OCI-LY3 (cell line): ENCODE measurements at regions not wholly inside any gene's neighbourhood (a gene's known extent, or its start where the extent isn't known, plus 50 kb on each side); places are given as distances from the start of the nearest gene placed in this dataset.

ENCODE experiments used
- H2AFZ ChIP-seq: fragments of 200-600, 300-600 bp; shearing (Covaris generic); 2 replicates; pipeline ENCODE4 v1.6.0; 2014; ENCODE audit warnings: antibody characterized with exemption, low read depth, low read length
- H3K27ac ChIP-seq: fragments of 200-600, 300-600 bp; sonication (generic); 2 replicates; pipeline ENCODE4 v1.5.1; 2014; ENCODE audit warnings: mild to moderate bottlenecking, low read length, moderate library complexity, mixed read lengths
- H3K27me3 ChIP-seq: fragments of 200-600, 300-600 bp; sonication (generic); 2 replicates; pipeline ENCODE4 v1.6.1; 2014; ENCODE audit warnings: low read depth, low read length, mixed read lengths
- H3K36me3 ChIP-seq: fragments of 200-600, 300-600 bp; sonication (generic); replicated peaks from 2 replicates; pipeline ENCODE3; 2014; ENCODE audit warnings: low read depth, low read length, mixed read lengths
- H3K4me1 ChIP-seq: fragments of 300-600, 200-600 bp; sonication (generic); 2 replicates; pipeline ENCODE4 v1.6.1; 2014; ENCODE audit warnings: low read length, mixed read lengths
- H3K4me2 ChIP-seq: fragments of 200-600, 300-600 bp; sonication (generic); 2 replicates; pipeline ENCODE4 v1.6.1; 2014; ENCODE audit warnings: low read length, mixed read lengths
- H3K4me3 ChIP-seq: fragments of 300-600, 200-600 bp; sonication (generic); 2 replicates; pipeline ENCODE4 v1.5.1; 2014; ENCODE audit warnings: antibody characterized with exemption, mild to moderate bottlenecking, low read length, moderate library complexity
- H3K79me2 ChIP-seq: fragments of 300-600, 200-600 bp; shearing (Covaris generic); 2 replicates; pipeline ENCODE4 v1.6.1; 2014; ENCODE audit warnings: mild to moderate bottlenecking, low read length, mixed read lengths
- H3K9ac ChIP-seq: fragments of 300-600, 200-600 bp; shearing (Covaris generic); 2 replicates; pipeline ENCODE4 v1.6.0; 2014; ENCODE audit warnings: mild to moderate bottlenecking, low read length, moderate library complexity
- H3K9me3 ChIP-seq: fragments of 200-600, 300-600 bp; shearing (Covaris generic); 2 replicates; pipeline ENCODE4 v1.6.1; 2014; ENCODE audit warnings: low read length, mixed read lengths; ENCODE audit not compliant: insufficient read depth
- H4K20me1 ChIP-seq: fragments of 200-600, 300-600 bp; sonication (generic); 2 replicates; pipeline ENCODE4 v1.6.1; 2016; ENCODE audit warnings: low read length, mixed read lengths; ENCODE audit not compliant: insufficient read depth
- EZH2phosphoT487 ChIP-seq: fragments of 200-600 bp; shearing (Covaris generic); IDR thresholded peaks from 2 replicates; pipeline ENCODE4 v1.6.1; 2018; ENCODE audit warnings: antibody characterized with exemption, mixed run types, low read depth
- TF ChIP-seq, protein P1 (sequence below): fragments of 200-600, 300-600 bp; sonication (generic); IDR thresholded peaks from 2 replicates; pipeline ENCODE4 v1.5.1; 2014; ENCODE audit warnings: antibody characterized with exemption, low read length, low read depth

DNA sequence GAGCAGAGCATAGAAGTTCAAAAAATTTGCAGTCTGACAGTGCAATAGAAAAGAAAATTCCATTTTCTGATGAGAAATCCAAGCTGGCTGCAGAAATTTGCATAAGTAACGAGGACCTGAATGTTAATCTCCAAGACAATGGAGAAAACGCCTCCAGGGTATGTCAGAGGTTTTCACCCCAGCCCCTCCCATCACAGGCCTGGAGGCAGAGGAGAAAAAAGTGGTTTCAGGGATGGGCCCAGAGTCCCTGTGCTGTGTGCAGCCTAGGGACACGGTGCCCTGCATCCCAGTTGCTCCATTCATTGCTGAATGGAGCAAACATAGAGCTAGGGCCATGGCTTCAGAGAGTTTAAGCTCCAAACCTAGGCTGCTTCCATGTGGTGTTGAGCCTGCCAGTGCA, 327.9 kb upstream of the KHDRBS2 start:
- TF ChIP-seq, protein P1, sequence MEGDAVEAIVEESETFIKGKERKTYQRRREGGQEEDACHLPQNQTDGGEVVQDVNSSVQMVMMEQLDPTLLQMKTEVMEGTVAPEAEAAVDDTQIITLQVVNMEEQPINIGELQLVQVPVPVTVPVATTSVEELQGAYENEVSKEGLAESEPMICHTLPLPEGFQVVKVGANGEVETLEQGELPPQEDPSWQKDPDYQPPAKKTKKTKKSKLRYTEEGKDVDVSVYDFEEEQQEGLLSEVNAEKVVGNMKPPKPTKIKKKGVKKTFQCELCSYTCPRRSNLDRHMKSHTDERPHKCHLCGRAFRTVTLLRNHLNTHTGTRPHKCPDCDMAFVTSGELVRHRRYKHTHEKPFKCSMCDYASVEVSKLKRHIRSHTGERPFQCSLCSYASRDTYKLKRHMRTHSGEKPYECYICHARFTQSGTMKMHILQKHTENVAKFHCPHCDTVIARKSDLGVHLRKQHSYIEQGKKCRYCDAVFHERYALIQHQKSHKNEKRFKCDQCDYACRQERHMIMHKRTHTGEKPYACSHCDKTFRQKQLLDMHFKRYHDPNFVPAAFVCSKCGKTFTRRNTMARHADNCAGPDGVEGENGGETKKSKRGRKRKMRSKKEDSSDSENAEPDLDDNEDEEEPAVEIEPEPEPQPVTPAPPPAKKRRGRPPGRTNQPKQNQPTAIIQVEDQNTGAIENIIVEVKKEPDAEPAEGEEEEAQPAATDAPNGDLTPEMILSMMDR, result no peak
- TF ChIP-seq EZH2phosphoT487, result no peak
- H3K36me3 ChIP-seq, result no peaks in the 10 kb centered on the region
- no peaks in the 10 kb centered on the region for H4K20me1 ChIP-seq
- H3K79me2 ChIP-seq, result no peaks in the 10 kb centered on the region
- H3K27ac ChIP-seq, result no peak overlapping the region
- H3K4me2 ChIP-seq, result no peak overlapping the region
- H3K4me3 ChIP-seq, result no peak overlapping the region
- H3K27me3 ChIP-seq, result no peaks in the 10 kb centered on the region
- no peaks in the 10 kb centered on the region for H3K9me3 ChIP-seq
- no peak overlapping the region for H3K9ac ChIP-seq
- no peak overlapping the region for H2AFZ ChIP-seq
- H3K4me1 ChIP-seq, result no peaks in the 10 kb centered on the region

DNA sequence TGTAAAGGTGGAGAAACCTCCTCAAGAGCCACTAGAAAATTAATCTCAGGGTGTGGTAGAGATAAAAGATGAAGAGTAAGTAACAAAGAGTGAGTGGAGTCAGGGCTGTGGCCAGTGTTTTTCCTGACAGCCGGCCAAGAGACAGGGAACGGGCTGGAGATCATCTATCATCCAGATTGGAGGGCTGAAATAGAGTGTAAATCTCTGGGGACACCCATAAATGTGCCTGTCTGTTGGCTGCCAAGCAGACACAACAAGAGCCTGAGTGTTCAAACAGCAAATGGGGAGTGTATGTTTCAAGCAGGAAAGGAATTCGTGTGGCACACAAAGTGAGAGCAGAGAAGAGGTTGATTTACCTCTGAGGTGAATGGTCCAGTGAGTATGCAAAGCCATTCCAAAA, 326.4 kb upstream of the KHDRBS2 start:
- Histone ChIP-seq H2AFZ (no peak overlapping the region), H3K9me3 (no peaks in the 10 kb centered on the region), H3K4me1 (no peaks in the 10 kb centered on the region), H3K4me3 (no peak overlapping the region), H3K79me2 (no peaks in the 10 kb centered on the region), H4K20me1 (no peaks in the 10 kb centered on the region), H3K9ac (no peak overlapping the region), H3K4me2 (no peak overlapping the region), H3K27me3 (no peaks in the 10 kb centered on the region), H3K27ac (no peak overlapping the region), H3K36me3 (no peaks in the 10 kb centered on the region)
- no peak for TF ChIP-seq EZH2phosphoT487
- TF ChIP-seq, protein P1, result no peak

DNA sequence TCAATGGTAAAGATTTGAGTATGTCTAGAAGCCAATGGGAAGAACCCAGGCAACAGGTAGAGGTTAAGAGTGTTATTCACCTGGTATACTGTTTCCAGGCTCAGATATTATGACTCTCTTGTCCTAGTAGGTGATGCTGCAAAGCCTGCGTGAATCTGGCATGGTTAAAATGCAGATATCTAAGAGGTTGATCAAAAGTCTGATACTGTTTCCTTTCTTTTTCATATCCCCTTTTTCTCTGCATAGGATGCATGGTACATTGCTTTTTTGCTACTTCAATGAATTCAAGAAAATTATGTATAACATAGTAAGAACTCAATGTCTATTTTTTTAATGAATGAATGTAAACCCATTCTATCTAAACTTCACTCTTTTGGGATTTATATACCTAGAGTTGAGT, 284.3 kb upstream of the KHDRBS2 start:
- no peak overlapping the region for H3K27ac ChIP-seq
- TF ChIP-seq, protein P1, result no peak
- no peak for TF ChIP-seq EZH2phosphoT487
- no peaks in the 10 kb centered on the region for H4K20me1 ChIP-seq
- H2AFZ ChIP-seq, result no peak overlapping the region
- no peak overlapping the region for H3K9ac ChIP-seq
- H3K4me3 ChIP-seq, result no peak overlapping the region
- no peaks in the 10 kb centered on the region for H3K79me2 ChIP-seq
- no peaks in the 10 kb centered on the region for H3K36me3 ChIP-seq
- H3K4me1 ChIP-seq, result no peaks in the 10 kb centered on the region
- H3K9me3 ChIP-seq, result no peaks in the 10 kb centered on the region
- H3K27me3 ChIP-seq, result no peaks in the 10 kb centered on the region
- H3K4me2 ChIP-seq, result no peak overlapping the region

DNA sequence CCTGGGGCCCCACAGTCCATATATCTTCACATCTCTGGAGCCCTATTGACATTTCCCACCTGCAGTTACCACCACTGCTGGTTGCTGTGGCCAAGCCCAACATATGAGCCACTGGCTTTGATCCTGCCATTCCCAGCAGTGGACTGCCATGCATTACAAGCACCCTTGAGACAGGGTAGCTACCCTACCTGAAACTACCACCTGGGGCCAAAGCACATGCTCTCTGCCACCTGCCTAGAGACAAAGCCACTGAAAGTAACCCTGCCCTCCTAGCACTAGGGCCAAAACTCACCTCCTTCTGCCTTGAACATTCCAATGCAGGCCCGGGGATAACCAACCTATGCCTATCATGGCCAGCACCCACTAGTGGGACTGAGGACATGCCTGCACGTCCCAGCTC, 255.5 kb upstream of the KHDRBS2 start:
- H2AFZ ChIP-seq, result no peak overlapping the region
- H3K27ac ChIP-seq, result no peak overlapping the region
- TF ChIP-seq EZH2phosphoT487, result no peak
- H3K9ac ChIP-seq, result no peak overlapping the region
- no peak overlapping the region for H3K4me3 ChIP-seq
- no peaks in the 10 kb centered on the region for H3K9me3 ChIP-seq
- no peaks in the 10 kb centered on the region for H3K36me3 ChIP-seq
- no peaks in the 10 kb centered on the region for H4K20me1 ChIP-seq
- no peaks in the 10 kb centered on the region for H3K27me3 ChIP-seq
- no peak overlapping the region for H3K4me2 ChIP-seq
- H3K79me2 ChIP-seq, result no peaks in the 10 kb centered on the region
- H3K4me1 ChIP-seq, result no peaks in the 10 kb centered on the region

DNA sequence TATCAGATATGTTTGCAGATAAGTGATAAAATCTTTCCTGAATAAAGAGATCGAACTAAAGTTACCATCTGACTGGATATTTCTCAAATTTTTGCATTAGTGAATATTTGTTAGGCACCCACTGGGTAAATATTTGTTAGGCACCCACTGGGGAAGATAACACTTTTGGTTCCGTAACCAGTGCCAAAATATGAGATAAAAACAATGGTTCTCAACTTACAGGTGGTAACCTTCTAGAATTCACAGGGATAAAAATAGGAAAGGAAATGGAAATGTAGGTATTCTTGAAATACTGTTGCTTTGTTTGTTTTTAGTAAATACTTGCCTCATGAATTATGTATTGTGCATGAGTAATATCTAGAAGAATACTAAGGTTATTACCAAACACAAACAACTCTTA, 245.0 kb upstream of the KHDRBS2 start:
- H3K4me1 ChIP-seq, result no peaks in the 10 kb centered on the region
- TF ChIP-seq, protein P1, result no peak
- no peak for TF ChIP-seq EZH2phosphoT487
- no peak overlapping the region for H3K27ac ChIP-seq
- H3K9ac ChIP-seq, result no peak overlapping the region
- no peaks in the 10 kb centered on the region for H3K27me3 ChIP-seq
- H3K36me3 ChIP-seq, result no peaks in the 10 kb centered on the region
- no peaks in the 10 kb centered on the region for H3K9me3 ChIP-seq
- no peak overlapping the region for H2AFZ ChIP-seq
- no peak overlapping the region for H3K4me3 ChIP-seq
- no peak overlapping the region for H3K4me2 ChIP-seq
- no peaks in the 10 kb centered on the region for H3K79me2 ChIP-seq
- H4K20me1 ChIP-seq, result no peaks in the 10 kb centered on the region
